ENCODE measurements at regions not wholly inside any gene's neighbourhood (a gene's known extent, or its start where the extent isn't known, plus 50 kb on each side); places are given as distances from the start of the nearest gene placed in this dataset.

DNA sequence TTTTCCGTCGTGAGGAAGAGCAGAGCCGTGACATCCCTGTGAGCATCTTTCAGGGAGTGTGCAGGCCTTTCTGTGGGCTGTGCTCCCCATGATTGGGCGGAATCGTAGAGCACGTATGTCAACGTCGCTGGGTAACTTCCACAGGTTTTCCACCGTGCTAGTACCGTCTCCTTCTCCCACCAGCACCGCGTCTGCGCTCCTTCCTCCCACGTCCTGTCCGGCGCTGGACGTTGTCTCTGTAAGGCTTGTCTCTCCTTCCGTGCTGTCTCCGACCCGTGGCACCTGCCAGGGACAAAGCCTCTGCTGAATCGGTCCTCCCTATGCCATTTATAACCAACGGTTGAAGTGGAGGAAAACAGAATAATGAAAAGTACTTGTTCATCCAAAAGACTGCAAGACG, 386.7 kb downstream of the BRD1 start:
- TF ChIP-seq, protein P1, sequence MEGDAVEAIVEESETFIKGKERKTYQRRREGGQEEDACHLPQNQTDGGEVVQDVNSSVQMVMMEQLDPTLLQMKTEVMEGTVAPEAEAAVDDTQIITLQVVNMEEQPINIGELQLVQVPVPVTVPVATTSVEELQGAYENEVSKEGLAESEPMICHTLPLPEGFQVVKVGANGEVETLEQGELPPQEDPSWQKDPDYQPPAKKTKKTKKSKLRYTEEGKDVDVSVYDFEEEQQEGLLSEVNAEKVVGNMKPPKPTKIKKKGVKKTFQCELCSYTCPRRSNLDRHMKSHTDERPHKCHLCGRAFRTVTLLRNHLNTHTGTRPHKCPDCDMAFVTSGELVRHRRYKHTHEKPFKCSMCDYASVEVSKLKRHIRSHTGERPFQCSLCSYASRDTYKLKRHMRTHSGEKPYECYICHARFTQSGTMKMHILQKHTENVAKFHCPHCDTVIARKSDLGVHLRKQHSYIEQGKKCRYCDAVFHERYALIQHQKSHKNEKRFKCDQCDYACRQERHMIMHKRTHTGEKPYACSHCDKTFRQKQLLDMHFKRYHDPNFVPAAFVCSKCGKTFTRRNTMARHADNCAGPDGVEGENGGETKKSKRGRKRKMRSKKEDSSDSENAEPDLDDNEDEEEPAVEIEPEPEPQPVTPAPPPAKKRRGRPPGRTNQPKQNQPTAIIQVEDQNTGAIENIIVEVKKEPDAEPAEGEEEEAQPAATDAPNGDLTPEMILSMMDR (conservative IDR thresholded peaks at IDR 0.05; ENCODE audit: low read depth, low read length) = no peak
- no peak for TF ChIP-seq EZH2 (IDR thresholded peaks at IDR 0.05; ENCODE audit: low read length, unreplicated experiment)

Measured in PC-3 (cell line).